H9 (cell line): ENCODE measurements at regions not wholly inside any gene's neighbourhood (a gene's known extent, or its start where the extent isn't known, plus 50 kb on each side); places are given as distances from the start of the nearest gene placed in this dataset.

Experiments used
- DNase-seq: peaks from one replicate; pipeline ENCODE4 v3.0.0-alpha.2; 2017
- H2AFZ ChIP-seq: one replicate; pipeline ENCODE4 v1.6.1; 2013; ENCODE audit warnings: mild to moderate bottlenecking, low read length, control low read depth, moderate library complexity
- H2AK5ac ChIP-seq: 2 replicates; pipeline ENCODE4 v1.6.1; 2013; ENCODE audit warnings: low read length, control low read depth, mixed read lengths; ENCODE audit not compliant: insufficient read length
- H2BK120ac ChIP-seq: one replicate; pipeline ENCODE4 v1.6.1; 2013; ENCODE audit warnings: low read depth, mild to moderate bottlenecking, low read length, control low read depth, inconsistent platforms; ENCODE audit not compliant: poor library complexity, severe bottlenecking
- H2BK12ac ChIP-seq: 2 replicates; pipeline ENCODE4 v1.6.1; 2013; ENCODE audit warnings: low read length, control low read depth, mixed read lengths, low read depth; ENCODE audit not compliant: insufficient read length
- H2BK15ac ChIP-seq: 2 replicates; pipeline ENCODE4 v1.6.1; 2013; ENCODE audit warnings: low read depth, low read length, control low read depth
- H2BK20ac ChIP-seq: one replicate; pipeline ENCODE4 v1.6.1; 2013; ENCODE audit warnings: low read depth, mild to moderate bottlenecking, low read length, control low read depth, inconsistent platforms; ENCODE audit not compliant: poor library complexity, severe bottlenecking
- H2BK5ac ChIP-seq: 2 replicates; pipeline ENCODE4 v1.6.1; 2013; ENCODE audit warnings: low read length, control low read depth, mixed read lengths; ENCODE audit not compliant: insufficient read length
- H3K14ac ChIP-seq: 2 replicates; pipeline ENCODE4 v1.6.1; 2013; ENCODE audit warnings: low read length, control low read depth; ENCODE audit not compliant: insufficient read depth
- H3K18ac ChIP-seq: 2 replicates; pipeline ENCODE4 v1.6.1; 2013; ENCODE audit warnings: low read depth, mild to moderate bottlenecking, mixed read lengths, low read length, control low read depth; ENCODE audit not compliant: insufficient read length
- H3K23ac ChIP-seq: 2 replicates; pipeline ENCODE4 v1.6.1; 2013; ENCODE audit warnings: low read length, control low read depth, mixed read lengths, low read depth; ENCODE audit not compliant: insufficient read length
- H3K23me2 ChIP-seq: 2 replicates; pipeline ENCODE4 v1.6.1; 2013; ENCODE audit warnings: low read depth, mild to moderate bottlenecking, mixed read lengths, low read length, control low read depth; ENCODE audit not compliant: insufficient read length, poor library complexity, severe bottlenecking
- H3K27ac ChIP-seq: 2 replicates; pipeline ENCODE4 v1.5.1; 2013; ENCODE audit warnings: low read length, control low read depth, mixed read lengths, low read depth; ENCODE audit not compliant: insufficient read length
- H3K27me3 ChIP-seq: 2 replicates; pipeline ENCODE4 v1.6.1; 2013; ENCODE audit warnings: low read length, control low read depth, inconsistent platforms; ENCODE audit not compliant: insufficient read depth
- H3K4ac ChIP-seq: 2 replicates; pipeline ENCODE4 v1.6.1; 2013; ENCODE audit warnings: low read depth, mild to moderate bottlenecking, control low read depth, inconsistent platforms, low read length, moderate library complexity
- H3K4me1 ChIP-seq: 2 replicates; pipeline ENCODE4 v1.6.1; 2013; ENCODE audit warnings: low read length, control low read depth, inconsistent platforms; ENCODE audit not compliant: insufficient read depth
- H3K4me2 ChIP-seq: 2 replicates; pipeline ENCODE4 v1.6.1; 2013; ENCODE audit warnings: low read length, control low read depth, mixed read lengths; ENCODE audit not compliant: insufficient read length, insufficient read depth
- H3K56ac ChIP-seq: 2 replicates; pipeline ENCODE4 v1.6.1; 2013; ENCODE audit warnings: low read depth, mild to moderate bottlenecking, mixed read lengths, low read length, control low read depth; ENCODE audit not compliant: insufficient read length
- H3K79me1 ChIP-seq: 2 replicates; pipeline ENCODE4 v1.6.1; 2013; ENCODE audit warnings: low read depth, mild to moderate bottlenecking, moderate library complexity, low read length, control low read depth, inconsistent platforms; ENCODE audit not compliant: insufficient read depth, poor library complexity, severe bottlenecking
- H3K79me2 ChIP-seq: 2 replicates; pipeline ENCODE4 v1.6.1; 2013; ENCODE audit warnings: low read length, control low read depth, inconsistent platforms; ENCODE audit not compliant: insufficient read depth
- H3K9ac ChIP-seq: 2 replicates; pipeline ENCODE4 v1.6.1; 2013; ENCODE audit warnings: low read length, control low read depth, mixed read lengths; ENCODE audit not compliant: insufficient read length; ENCODE audit errors: extremely low read depth
- H3K9me3 ChIP-seq: one replicate; pipeline ENCODE4 v1.6.1; 2013; ENCODE audit warnings: low read depth, low read length, inconsistent platforms; ENCODE audit not compliant: control insufficient read depth
- H3T11ph ChIP-seq: one replicate; pipeline ENCODE4 v1.6.1; 2013; ENCODE audit warnings: mild to moderate bottlenecking, low read length, control low read depth, inconsistent platforms
- H4K20me1 ChIP-seq: one replicate; pipeline ENCODE4 v1.6.1; 2013; ENCODE audit not compliant: control insufficient read depth, insufficient read length, insufficient read depth
- H4K5ac ChIP-seq: 2 replicates; pipeline ENCODE4 v1.6.1; 2013; ENCODE audit warnings: low read depth, mild to moderate bottlenecking, mixed read lengths, low read length, control low read depth; ENCODE audit not compliant: insufficient read length
- H4K8ac ChIP-seq: replicated peaks from 2 replicates; pipeline ENCODE4 v1.6.1; 2013; ENCODE audit warnings: low read length, control low read depth, mixed read lengths, low read depth; ENCODE audit not compliant: insufficient read length
- H4K91ac ChIP-seq: 2 replicates; pipeline ENCODE4 v1.6.1; 2013; ENCODE audit warnings: low read depth, mild to moderate bottlenecking, moderate library complexity, mixed read lengths, low read length, control low read depth; ENCODE audit not compliant: insufficient read length
- H3K27ac Mint-ChIP-seq, 3 experiments: 2 replicates in 2 of 3; 3 replicates in 1 of 3; pipeline ENCODE4 v1.8.0; 2020 to 2021; ENCODE audit warnings: mixed read lengths in 3 of 3, mild to moderate bottlenecking in 1 of 3, moderate library complexity in 1 of 3
- H3K27me3 Mint-ChIP-seq: 2 replicates; pipeline ENCODE4 v1.8.0; 2021; ENCODE audit warnings: low read depth, mild to moderate bottlenecking, moderate library complexity, mixed read lengths
- H3K36me3 Mint-ChIP-seq, 3 experiments: 2 replicates in 2 of 3; 3 replicates in 1 of 3; pipeline ENCODE4 v1.8.0; 2020 to 2021; ENCODE audit warnings: low read depth in 3 of 3, mixed read lengths in 3 of 3; ENCODE audit not compliant: insufficient read depth in 1 of 3
- H3K4me1 Mint-ChIP-seq, 2 experiments: 2 replicates each; pipeline ENCODE4 v1.8.0; 2020; ENCODE audit warnings: mixed read lengths in 2 of 2
- H3K4me3 Mint-ChIP-seq, 2 experiments: 2 replicates in 1 of 2; 3 replicates in 1 of 2; pipeline ENCODE4 v1.8.0; 2020 to 2021; ENCODE audit warnings: mild to moderate bottlenecking in 2 of 2, mixed read lengths in 2 of 2, moderate library complexity in 1 of 2
- H3K9me3 Mint-ChIP-seq, 2 experiments: 2 replicates in 1 of 2; 3 replicates in 1 of 2; pipeline ENCODE4 v1.8.0; 2020; ENCODE audit warnings: mild to moderate bottlenecking in 2 of 2, mixed read lengths in 2 of 2, moderate library complexity in 1 of 2
- WGBS: extraction: QIAGEN DNeasy Blood & Tissue Kit; methylation state at CpG from one replicate; pipeline ENCODE4 v1.1.7; 2013; ENCODE audit warnings: missing lambda C conversion rate, low lambda C conversion rate, mixed read lengths; ENCODE audit not compliant: insufficient read length; ENCODE audit errors: extremely low coverage; 5-methylcytosine and 5-hydroxymethylcytosine counted together
- TF ChIP-seq, protein P1 (sequence below): fragments of 200-600 bp; sonication (generic); conservative IDR thresholded peaks from 3 replicates; pipeline ENCODE4 v1.8.0; 2021; ENCODE audit warnings: antibody characterized with exemption, mild to moderate bottlenecking

DNA sequence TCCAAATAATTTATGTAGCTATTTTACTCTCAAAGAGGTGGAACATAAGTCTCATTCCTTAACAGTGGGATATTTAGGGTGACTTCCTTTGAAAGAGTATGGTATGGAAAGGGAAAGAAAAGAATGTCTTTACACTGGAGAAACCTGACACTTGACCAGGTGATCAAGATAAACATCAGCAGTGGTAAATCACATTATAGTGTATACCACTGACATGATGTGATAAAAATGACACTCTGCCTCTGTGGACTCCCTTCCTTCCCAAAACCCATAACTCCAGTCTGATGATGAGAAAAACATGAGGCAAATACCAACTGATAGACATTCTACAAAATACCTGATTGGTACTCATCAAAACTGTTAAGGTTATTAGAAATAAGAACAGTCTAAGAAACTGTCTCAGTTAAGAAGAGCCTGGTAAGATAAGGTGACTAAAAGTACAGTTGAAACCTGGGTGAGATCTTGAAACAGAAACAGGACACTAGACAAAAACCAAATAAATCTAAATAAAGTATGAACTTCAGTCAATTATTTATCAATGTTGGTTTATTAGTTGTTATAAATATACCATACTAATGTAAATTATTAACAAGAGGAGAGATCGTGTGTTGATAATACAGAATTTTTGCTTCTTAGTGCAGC, 144.2 kb upstream of the PCDH18 start:
- WGBS = no CpG with 5 or more reads among the region's 1 CpG

More for the DNA sequence above, 144.2 kb upstream of the PCDH18 start:
- Histone ChIP-seq H3K23ac (no peak overlapping the region), H3K79me2 (no peaks in the 10 kb centered on the region), H4K8ac (no peak overlapping the region), H3K56ac (no peak overlapping the region), H3K4ac (no peak overlapping the region), H3T11ph (no peak overlapping the region), H2AFZ (no peak overlapping the region), H2BK20ac (no peak overlapping the region), H3K27me3 (no peaks in the 10 kb centered on the region), H3K9ac (no peak overlapping the region), H4K5ac (no peak overlapping the region), H2AK5ac (no peak overlapping the region), H3K18ac (no peak overlapping the region), H2BK5ac (no peak overlapping the region), H3K14ac (no peak overlapping the region), H3K79me1 (no peaks in the 10 kb centered on the region), H2BK12ac (no peak overlapping the region), H2BK120ac (no peak overlapping the region), H3K9me3 (no peaks in the 10 kb centered on the region), H3K4me2 (no peak overlapping the region), H3K4me1 (no peaks in the 10 kb centered on the region), H2BK15ac (no peak overlapping the region), H4K91ac (no peak overlapping the region), H3K23me2 (no peaks in the 10 kb centered on the region), H3K27ac (no peak overlapping the region), H4K20me1 (peaks cover 2% of the 10 kb centered on the region)
- H3K4me3 Mint-ChIP-seq = no peak overlapping the region
- H3K27ac Mint-ChIP-seq = no peak overlapping the region
- peaks cover 5 to 8% of the 10 kb centered on the region in 2 experiments; a peak in 4 of 5 replicates for H3K9me3 Mint-ChIP-seq
- peaks cover 23 to 32% of the 10 kb centered on the region in 2 experiments for H3K4me1 Mint-ChIP-seq
- no peak for DNase-seq
- H3K27me3 Mint-ChIP-seq = no peaks in the 10 kb centered on the region
- peaks cover 0 to 16% (median 7%) of the 10 kb centered on the region in 3 experiments; a peak in 5 of 7 replicates for H3K36me3 Mint-ChIP-seq
- TF ChIP-seq, protein P1, sequence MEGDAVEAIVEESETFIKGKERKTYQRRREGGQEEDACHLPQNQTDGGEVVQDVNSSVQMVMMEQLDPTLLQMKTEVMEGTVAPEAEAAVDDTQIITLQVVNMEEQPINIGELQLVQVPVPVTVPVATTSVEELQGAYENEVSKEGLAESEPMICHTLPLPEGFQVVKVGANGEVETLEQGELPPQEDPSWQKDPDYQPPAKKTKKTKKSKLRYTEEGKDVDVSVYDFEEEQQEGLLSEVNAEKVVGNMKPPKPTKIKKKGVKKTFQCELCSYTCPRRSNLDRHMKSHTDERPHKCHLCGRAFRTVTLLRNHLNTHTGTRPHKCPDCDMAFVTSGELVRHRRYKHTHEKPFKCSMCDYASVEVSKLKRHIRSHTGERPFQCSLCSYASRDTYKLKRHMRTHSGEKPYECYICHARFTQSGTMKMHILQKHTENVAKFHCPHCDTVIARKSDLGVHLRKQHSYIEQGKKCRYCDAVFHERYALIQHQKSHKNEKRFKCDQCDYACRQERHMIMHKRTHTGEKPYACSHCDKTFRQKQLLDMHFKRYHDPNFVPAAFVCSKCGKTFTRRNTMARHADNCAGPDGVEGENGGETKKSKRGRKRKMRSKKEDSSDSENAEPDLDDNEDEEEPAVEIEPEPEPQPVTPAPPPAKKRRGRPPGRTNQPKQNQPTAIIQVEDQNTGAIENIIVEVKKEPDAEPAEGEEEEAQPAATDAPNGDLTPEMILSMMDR = no peak
